BLaER1 (cell line): ENCODE measurements at regions not wholly inside any gene's neighbourhood (a gene's known extent, or its start where the extent isn't known, plus 50 kb on each side); places are given as distances from the start of the nearest gene placed in this dataset.

Experiments used
- H3K27ac ChIP-seq: shearing (Covaris generic); formaldehyde crosslinking; 2 replicates; pipeline ENCODE4 v1.8.1; 2022
- H3K27me3 ChIP-seq: shearing (Covaris generic); formaldehyde crosslinking; 2 replicates; pipeline ENCODE4 v1.8.1; 2022
- H3K36me3 ChIP-seq: shearing (Covaris generic); formaldehyde crosslinking; 2 replicates; pipeline ENCODE4 v1.8.1; 2022
- H3K4me1 ChIP-seq: shearing (Covaris generic); formaldehyde crosslinking; 2 replicates; pipeline ENCODE4 v1.8.1; 2022
- H3K4me2 ChIP-seq: shearing (Covaris generic); formaldehyde crosslinking; 2 replicates; pipeline ENCODE4 v1.8.1; 2022
- H3K4me3 ChIP-seq: shearing (Covaris generic); formaldehyde crosslinking; 2 replicates; pipeline ENCODE4 v1.8.1; 2022
- H3K9ac ChIP-seq: shearing (Covaris generic); formaldehyde crosslinking; 2 replicates; pipeline ENCODE4 v1.8.1; 2022
- H3K9me3 ChIP-seq: shearing (Covaris generic); formaldehyde crosslinking; 2 replicates; pipeline ENCODE4 v1.8.1; 2022
- H4K20me1 ChIP-seq: shearing (Covaris generic); formaldehyde crosslinking; 2 replicates; pipeline ENCODE4 v1.8.1; 2022
- Cebpa-rat ChIP-seq: shearing (Covaris generic); IDR thresholded peaks from 2 replicates; pipeline ENCODE4 v1.8.1; 2022

DNA sequence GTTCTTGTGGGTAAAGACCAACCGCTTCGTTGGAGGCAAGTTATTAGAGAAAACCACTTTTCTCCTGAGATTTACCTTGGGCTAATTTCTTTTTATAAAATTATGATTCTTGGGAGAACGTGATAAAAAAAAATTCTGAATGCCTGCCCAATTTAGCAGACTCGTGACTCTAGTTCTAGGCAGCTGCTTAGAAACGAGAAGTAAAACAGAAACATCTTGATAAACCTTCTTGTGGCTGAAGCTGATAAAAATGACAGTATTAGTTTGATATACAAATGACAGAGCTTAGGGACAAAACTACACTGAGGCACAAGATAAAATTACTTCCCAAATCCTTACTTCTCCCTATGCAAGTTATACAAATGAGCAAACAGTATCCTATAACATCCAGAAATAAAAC, 458.9 kb upstream of the TEX13C start:
- no peak for TF ChIP-seq Cebpa-rat
- Histone ChIP-seq H3K27me3 (peaks cover 75% of the 10 kb centered on the region), H3K36me3 (no peaks in the 10 kb centered on the region), H3K9me3 (no peaks in the 10 kb centered on the region), H3K9ac (no peak overlapping the region), H4K20me1 (no peaks in the 10 kb centered on the region), H3K4me1 (no peaks in the 10 kb centered on the region), H3K4me3 (no peak overlapping the region), H3K27ac (no peak overlapping the region), H3K4me2 (no peak overlapping the region)

GRCh38 chrX:124862301-124862700, 457.4 kb upstream of the TEX13C start:
- Histone ChIP-seq H3K9ac (no peak overlapping the region), H3K9me3 (no peaks in the 10 kb centered on the region)
- no peak for TF ChIP-seq Cebpa-rat

GRCh38 chrX:124863303-124863702, 456.4 kb upstream of the TEX13C start:
- H3K9ac ChIP-seq = no peak overlapping the region
- H3K4me3 ChIP-seq = no peak overlapping the region
- H3K4me1 ChIP-seq = no peaks in the 10 kb centered on the region
- H4K20me1 ChIP-seq = no peaks in the 10 kb centered on the region
- H3K27me3 ChIP-seq = peaks cover 61% of the 10 kb centered on the region
- no peaks in the 10 kb centered on the region for H3K36me3 ChIP-seq
- no peak overlapping the region for H3K27ac ChIP-seq
- no peak overlapping the region for H3K4me2 ChIP-seq
- 0 out of 2 replicates have a peak, but pooled peaks cover 5% of the 10 kb centered on the region for H3K9me3 ChIP-seq
- TF ChIP-seq Cebpa-rat = no peak

More at GRCh38 chrX:124862301-124862700, 457.4 kb upstream of the TEX13C start:
- Histone ChIP-seq H3K4me3 (no peak overlapping the region), H4K20me1 (no peaks in the 10 kb centered on the region), H3K4me1 (no peaks in the 10 kb centered on the region), H3K27ac (no peak overlapping the region), H3K36me3 (no peaks in the 10 kb centered on the region), H3K4me2 (no peak overlapping the region), H3K27me3 (peaks cover 66% of the 10 kb centered on the region)

DNA sequence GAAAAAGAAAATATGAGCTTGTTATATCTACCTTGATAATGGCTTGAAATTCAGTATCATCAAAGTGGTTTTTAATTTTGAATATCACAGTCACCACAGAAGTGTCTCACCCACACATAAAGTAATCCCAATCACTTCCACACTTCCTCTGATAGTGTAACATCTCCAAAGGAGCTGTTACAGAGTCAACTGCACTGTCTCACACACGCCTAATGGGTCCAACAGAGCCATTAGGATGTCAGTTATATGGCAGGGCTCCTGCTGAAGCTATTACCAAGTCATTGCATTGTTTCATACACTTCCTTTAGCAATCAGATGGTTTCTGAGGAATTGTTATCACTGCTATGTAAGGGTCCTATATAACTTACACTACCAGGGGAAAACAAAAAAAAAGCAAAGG, 432.1 kb upstream of the TEX13C start:
- H3K9me3 ChIP-seq = no peaks in the 10 kb centered on the region
- no peak overlapping the region for H3K4me3 ChIP-seq
- no peaks in the 10 kb centered on the region for H4K20me1 ChIP-seq
- no peak overlapping the region for H3K9ac ChIP-seq
- no peaks in the 10 kb centered on the region for H3K4me1 ChIP-seq
- no peak for TF ChIP-seq Cebpa-rat
- H3K4me2 ChIP-seq = no peak overlapping the region
- no peak overlapping the region for H3K27ac ChIP-seq
- H3K36me3 ChIP-seq = no peaks in the 10 kb centered on the region
- peaks cover 64% of the 10 kb centered on the region for H3K27me3 ChIP-seq

GRCh38 chrX:124895947-124896346, 423.7 kb upstream of the TEX13C start:
- Histone ChIP-seq H3K27me3 (peaks cover 88% of the 10 kb centered on the region), H3K4me2 (no peak overlapping the region), H4K20me1 (0 out of 2 replicates have a peak, but pooled peaks cover 5% of the 10 kb centered on the region), H3K9me3 (no peaks in the 10 kb centered on the region), H3K9ac (no peak overlapping the region), H3K27ac (no peak overlapping the region), H3K4me1 (no peaks in the 10 kb centered on the region), H3K4me3 (no peak overlapping the region), H3K36me3 (no peaks in the 10 kb centered on the region)
- TF ChIP-seq Cebpa-rat = no peak

GRCh38 chrX:124902953-124903352, 416.7 kb upstream of the TEX13C start:
- no peaks in the 10 kb centered on the region for H3K4me1 ChIP-seq

GRCh38 chrX:124910611-124911010, 409.1 kb upstream of the TEX13C start:
- TF ChIP-seq Cebpa-rat = no peak
- no peak overlapping the region for H3K4me3 ChIP-seq
- no peak overlapping the region for H3K27ac ChIP-seq
- no peaks in the 10 kb centered on the region for H4K20me1 ChIP-seq
- H3K4me1 ChIP-seq = no peaks in the 10 kb centered on the region
- H3K27me3 ChIP-seq = peaks cover 37% of the 10 kb centered on the region
- H3K36me3 ChIP-seq = no peaks in the 10 kb centered on the region
- H3K9ac ChIP-seq = no peak overlapping the region
- H3K4me2 ChIP-seq = no peak overlapping the region
- no peaks in the 10 kb centered on the region for H3K9me3 ChIP-seq

More at GRCh38 chrX:124902953-124903352, 416.7 kb upstream of the TEX13C start:
- H4K20me1 ChIP-seq = no peaks in the 10 kb centered on the region
- H3K36me3 ChIP-seq = no peaks in the 10 kb centered on the region
- TF ChIP-seq Cebpa-rat = no peak
- H3K27ac ChIP-seq = no peak overlapping the region
- no peak overlapping the region for H3K9ac ChIP-seq
- H3K4me2 ChIP-seq = no peak overlapping the region
- no peaks in the 10 kb centered on the region for H3K9me3 ChIP-seq
- H3K27me3 ChIP-seq = peaks cover 65% of the 10 kb centered on the region
- H3K4me3 ChIP-seq = no peak overlapping the region

- H3K9me3 ChIP-seq = no peaks in the 10 kb centered on the region
- H3K27ac ChIP-seq = no peak overlapping the region
- no peak overlapping the region for H3K4me2 ChIP-seq
- TF ChIP-seq Cebpa-rat = no peak
- no peaks in the 10 kb centered on the region for H3K36me3 ChIP-seq
- H4K20me1 ChIP-seq = no peaks in the 10 kb centered on the region
- H3K4me1 ChIP-seq = no peaks in the 10 kb centered on the region
- H3K4me3 ChIP-seq = no peak overlapping the region
- no peak overlapping the region for H3K9ac ChIP-seq
- H3K27me3 ChIP-seq = peaks cover 66% of the 10 kb centered on the region
Observed at GRCh38 chrX:124917011-124917410, 402.7 kb upstream of the TEX13C start.

DNA sequence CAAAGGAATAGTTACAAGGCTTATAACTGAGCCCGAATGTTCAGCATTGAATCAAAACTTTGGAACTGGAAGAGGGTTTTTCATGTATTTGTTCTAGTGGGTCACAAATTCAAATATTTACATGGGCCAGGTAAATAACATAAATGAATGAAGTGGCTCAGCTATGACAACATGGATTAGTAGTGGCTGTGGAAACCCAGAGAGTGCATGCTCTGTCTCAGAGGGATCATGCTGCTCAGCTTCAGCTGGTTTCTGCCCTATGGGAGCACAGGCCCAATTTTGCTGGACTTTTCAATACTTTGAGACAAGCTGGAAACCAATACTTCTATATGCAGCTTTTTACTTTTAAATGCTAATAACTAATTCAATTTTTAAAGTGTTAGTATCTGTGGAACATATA, 394.0 kb upstream of the TEX13C start:
- Histone ChIP-seq H3K4me1 (no peaks in the 10 kb centered on the region), H3K4me3 (no peak overlapping the region), H4K20me1 (peaks cover 9% of the 10 kb centered on the region; the same call in 1 of the 2 replicates), H3K4me2 (no peak overlapping the region), H3K9me3 (no peaks in the 10 kb centered on the region), H3K36me3 (no peaks in the 10 kb centered on the region), H3K27ac (no peak overlapping the region), H3K27me3 (peaks cover 78% of the 10 kb centered on the region), H3K9ac (no peak overlapping the region)
- TF ChIP-seq Cebpa-rat = no peak

GRCh38 chrX:124931241-124931640, 388.4 kb upstream of the TEX13C start:
- peaks cover 90% of the 10 kb centered on the region for H3K27me3 ChIP-seq
- H3K36me3 ChIP-seq = no peaks in the 10 kb centered on the region
- H3K4me2 ChIP-seq = no peak overlapping the region
- H3K4me3 ChIP-seq = no peak overlapping the region
- H3K9ac ChIP-seq = no peak overlapping the region
- no peaks in the 10 kb centered on the region for H3K4me1 ChIP-seq
- peaks cover 9% of the 10 kb centered on the region; the same call in 1 of the 2 replicates for H4K20me1 ChIP-seq
- TF ChIP-seq Cebpa-rat = no peak
- H3K27ac ChIP-seq = no peak overlapping the region
- no peaks in the 10 kb centered on the region for H3K9me3 ChIP-seq

DNA sequence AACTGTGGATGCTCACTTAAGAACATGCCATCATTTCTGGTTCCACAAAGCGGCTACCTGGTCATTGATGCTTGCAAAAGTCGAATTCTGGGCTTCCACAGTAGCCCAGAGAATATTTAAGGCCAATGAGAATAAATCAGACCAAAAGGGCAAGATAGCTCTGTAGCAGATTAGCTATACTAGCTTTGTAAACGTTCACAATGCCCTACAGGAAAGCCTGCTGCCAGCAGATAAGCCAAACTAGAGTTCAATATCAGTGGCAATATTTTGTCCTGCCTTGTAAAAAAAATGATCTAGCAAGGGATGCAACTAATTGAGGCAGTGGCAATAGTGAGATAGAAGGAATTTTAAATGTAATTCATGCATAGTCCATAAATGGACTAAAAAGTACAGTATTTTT, 387.7 kb upstream of the TEX13C start:
- Histone ChIP-seq H3K9me3 (no peaks in the 10 kb centered on the region), H3K9ac (no peak overlapping the region), H3K4me2 (no peak overlapping the region), H4K20me1 (peaks cover 9% of the 10 kb centered on the region; the same call in 1 of the 2 replicates), H3K4me3 (no peak overlapping the region), H3K27ac (no peak overlapping the region), H3K4me1 (no peaks in the 10 kb centered on the region), H3K36me3 (no peaks in the 10 kb centered on the region), H3K27me3 (peaks cover 89% of the 10 kb centered on the region)
- no peak for TF ChIP-seq Cebpa-rat
